Stimulated activated CD4-positive, alpha-beta T cell treated with anti-CD3 and anti-CD28 coated beads, Interleukin-1b, Interleukin-23, amount 100 ng/mL, for 48 hours (primary cell): ENCODE measurements at regions not wholly inside any gene's neighbourhood (a gene's known extent, or its start where the extent isn't known, plus 50 kb on each side); places are given as distances from the start of the nearest gene placed in this dataset.

ENCODE experiments used
- DNase-seq: peaks from one replicate; pipeline ENCODE4 v3.0.0-alpha.2; 2020

DNA sequence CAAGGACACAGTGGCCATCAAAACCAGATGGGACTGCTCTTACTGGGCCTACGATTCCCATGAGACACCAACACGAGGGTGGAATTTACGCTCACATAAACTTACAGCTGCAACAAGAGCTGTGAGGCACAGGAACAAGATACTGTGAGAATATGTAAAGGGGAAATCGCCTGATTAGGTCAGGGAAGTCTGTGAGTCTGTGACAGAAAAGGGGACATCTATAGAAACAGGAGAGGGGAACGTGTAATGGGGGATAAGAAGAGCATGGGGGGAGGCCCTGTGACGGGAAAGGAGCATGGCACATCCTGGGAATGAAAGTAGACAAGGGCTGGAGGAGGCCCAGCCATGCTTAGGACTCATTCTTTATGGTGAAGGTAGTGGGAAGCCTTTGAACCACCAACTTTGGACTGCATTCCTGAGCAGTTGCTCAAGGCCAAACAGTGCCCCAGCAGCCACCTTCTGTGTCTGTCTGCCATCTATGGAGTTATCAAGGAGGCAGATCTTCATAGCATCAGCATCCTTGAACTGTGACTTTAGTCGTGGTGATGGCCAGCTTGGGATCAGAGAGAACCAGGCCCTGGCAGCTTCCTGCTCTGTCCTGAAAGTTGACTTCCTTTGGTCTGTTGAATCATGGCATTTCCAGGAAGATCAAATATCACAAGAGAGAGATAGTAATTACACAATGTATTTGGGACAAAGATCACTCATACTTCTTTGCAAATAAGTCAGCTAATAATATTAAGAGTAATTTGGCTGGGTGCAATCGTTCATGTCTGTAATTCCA is 87.9 kb upstream of the FAM169A start:
- no peak for DNase-seq

DNA sequence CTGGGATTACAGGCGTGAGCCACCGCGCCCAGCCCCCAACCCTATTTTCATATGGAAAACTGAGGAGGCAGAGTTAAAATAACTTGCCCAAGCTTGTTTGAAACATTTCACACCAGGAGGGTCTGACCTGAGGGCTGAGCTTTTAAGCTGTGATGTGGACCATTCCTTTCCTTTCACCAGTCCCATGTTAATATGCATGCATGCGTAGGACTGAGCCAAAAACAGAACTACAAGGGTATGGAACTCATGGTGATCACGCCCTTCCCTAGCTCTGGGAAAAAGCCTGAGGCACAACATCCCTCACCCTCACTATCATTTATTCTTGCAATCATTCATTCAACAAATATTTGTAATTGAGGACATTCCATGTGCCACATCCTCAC is 87.4 kb upstream of the FAM169A start:
- DNase-seq: no peak

DNA sequence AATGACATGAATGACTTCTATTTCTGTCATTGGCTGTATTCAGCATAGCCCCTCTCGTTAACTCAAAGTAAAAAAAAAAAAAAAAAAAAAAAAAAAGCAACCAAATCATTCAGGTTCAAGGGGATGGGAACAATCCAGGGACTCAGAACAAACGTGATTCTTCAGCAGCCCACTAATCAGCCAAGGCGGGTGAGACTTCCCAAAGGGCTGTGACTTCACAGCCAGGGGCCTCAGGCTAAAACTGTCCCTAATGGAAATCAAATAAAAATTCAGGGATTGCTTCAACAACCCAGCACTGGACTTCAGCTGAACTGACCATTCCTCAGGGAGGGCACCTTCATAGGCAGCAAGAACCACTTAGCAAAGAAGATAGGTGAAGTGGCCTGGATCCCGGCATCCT is 86.2 kb upstream of the FAM169A start:
- DNase-seq: no peak

GRCh38 chr5:74951865-74952264 is 85.7 kb upstream of the FAM169A start:
- DNase-seq: no peak

- DNase-seq: no peak
Observed at GRCh38 chr5:74950836-74951515, 84.8 kb upstream of the FAM169A start.

DNA sequence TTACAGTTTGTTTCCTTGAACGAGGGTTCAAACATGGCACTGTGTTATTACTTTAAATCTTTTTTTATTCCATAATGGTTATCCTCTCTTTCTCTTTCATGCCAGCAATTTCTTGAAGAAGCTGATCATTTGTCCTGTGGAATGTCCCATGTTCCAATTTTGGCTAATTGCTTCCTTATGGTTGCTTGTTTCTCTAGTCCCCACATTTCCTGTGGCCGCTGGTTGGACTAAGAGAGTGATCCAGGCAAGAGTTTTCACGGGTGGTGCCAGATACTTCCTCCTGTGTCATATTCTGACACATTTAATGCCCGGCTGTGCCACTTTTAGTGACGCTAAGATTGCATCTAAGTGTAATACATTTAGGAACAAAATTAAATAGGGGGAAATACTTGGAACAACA is 83.8 kb upstream of the FAM169A start:
- no peak for DNase-seq

GRCh38 chr5:74948031-74948546 is 81.9 kb upstream of the FAM169A start:
- no peak for DNase-seq

DNA sequence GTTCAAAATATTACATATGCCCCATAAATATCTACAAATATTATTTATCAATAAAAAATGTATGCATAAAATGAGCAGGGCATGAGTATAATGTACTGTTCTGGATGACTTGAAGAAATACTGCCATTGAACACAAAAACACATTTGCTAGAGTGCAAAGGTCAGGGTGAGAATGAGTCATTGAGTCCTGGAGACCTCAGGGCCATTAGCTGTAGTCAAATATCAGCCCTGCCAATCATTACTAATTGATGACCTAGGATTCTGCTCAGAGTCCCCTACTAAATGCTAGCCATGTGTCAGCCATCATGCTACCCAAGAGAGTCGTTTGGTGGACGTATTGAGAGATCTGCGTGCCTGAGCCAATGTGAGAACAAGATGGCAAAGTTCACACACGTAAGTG is 80.3 kb upstream of the FAM169A start:
- no peak for DNase-seq

- DNase-seq: peak; percentile 57
Observed at GRCh38 chr5:74945561-74946165, 79.5 kb upstream of the FAM169A start.

- DNase-seq: no peak
Observed at GRCh38 chr5:74943905-74944304, 77.7 kb upstream of the FAM169A start.

DNA sequence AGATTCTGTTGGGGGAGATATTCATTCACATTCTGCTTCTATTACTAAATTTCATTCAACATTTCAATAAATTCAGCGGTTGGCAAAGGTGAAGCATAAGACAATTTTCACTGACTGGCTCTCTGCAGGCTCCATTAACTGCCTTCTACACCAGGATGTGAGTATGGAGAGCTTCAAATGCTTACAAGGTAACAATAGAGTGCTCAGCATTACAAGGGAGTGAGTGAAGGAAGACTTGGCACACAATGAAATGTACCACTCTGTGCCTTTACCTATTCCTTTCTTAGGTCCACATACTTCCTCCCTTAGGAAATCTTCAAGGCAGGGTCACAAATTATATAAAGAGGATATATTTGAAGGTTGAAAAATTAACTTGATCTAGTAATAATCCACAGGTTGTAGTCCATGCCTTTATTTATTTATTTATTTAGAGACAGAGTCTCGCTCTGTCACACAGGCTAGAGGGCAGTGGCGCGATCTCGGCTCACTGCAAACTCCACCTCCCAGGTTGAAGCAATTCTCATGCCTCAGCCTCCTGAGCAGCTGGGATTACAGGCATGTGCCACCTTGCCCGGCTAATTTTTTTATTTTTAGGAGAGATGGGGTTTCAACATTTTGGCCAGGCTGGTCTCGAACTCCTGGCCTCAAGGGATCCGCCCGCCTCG is 76.6 kb upstream of the FAM169A start:
- DNase-seq: no peak

DNA sequence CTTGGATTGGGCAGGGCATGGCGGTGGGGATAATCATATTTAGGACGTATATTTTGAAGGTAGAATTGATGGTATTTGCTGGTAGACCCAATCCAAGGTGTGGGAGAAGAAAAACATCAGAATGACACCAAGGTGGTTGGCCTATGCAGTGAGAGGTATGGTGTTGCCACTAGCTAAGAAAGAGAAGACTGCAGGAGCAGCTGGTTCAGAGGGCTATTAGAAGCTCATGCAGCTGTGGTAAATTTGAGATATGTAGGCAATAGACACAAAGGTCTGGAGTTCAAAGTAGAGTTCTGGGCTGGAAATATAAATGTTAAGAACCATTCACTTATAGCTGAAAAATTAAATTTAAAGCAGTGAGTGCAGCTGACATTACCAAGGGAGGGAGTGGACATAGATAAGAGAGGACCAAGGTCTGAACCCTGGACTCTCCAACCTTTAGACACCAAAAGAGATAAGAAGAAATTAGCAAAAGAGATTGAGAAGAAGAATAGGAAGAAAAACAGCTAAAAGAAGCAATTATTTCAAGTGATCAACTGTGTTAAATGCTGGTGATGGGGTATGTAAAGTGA is 74.7 kb upstream of the FAM169A start:
- DNase-seq: no peak

DNA sequence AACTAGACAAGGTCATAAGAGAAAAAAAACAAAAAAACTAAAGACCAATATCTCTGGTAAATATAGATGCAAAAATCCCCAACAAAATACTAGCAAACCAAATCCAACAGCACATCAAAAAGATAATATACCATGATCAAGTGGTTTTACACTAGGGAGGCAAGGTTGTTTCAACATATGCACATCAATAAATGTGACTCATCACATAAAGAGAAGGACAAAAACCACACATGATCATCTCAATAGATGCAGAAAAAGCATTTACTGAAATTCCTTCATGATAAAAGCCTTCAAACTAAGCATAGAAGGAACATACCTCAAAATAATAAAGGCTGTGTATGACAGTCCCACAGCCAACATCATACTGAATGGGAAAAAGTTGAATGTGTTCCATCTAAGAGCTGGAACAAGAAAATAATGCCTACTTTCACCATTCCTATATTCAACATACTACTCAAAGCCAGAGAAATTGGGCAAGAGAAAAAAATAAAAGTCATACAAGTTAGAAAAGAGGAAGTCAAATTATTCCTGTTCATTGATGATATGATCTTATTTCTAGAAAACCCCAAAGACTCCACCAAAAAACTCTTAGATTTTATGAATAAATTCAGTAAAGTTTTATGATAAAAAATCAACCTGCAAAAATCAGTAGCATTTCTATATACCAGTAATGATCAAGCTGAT is 72.2 kb upstream of the FAM169A start:
- no peak for DNase-seq

- no peak for DNase-seq
Observed at GRCh38 chr5:74935752-74936091, 69.5 kb upstream of the FAM169A start.

GRCh38 chr5:74934949-74935751 is 69.0 kb upstream of the FAM169A start:
- DNase-seq: peak; percentile 28

DNA sequence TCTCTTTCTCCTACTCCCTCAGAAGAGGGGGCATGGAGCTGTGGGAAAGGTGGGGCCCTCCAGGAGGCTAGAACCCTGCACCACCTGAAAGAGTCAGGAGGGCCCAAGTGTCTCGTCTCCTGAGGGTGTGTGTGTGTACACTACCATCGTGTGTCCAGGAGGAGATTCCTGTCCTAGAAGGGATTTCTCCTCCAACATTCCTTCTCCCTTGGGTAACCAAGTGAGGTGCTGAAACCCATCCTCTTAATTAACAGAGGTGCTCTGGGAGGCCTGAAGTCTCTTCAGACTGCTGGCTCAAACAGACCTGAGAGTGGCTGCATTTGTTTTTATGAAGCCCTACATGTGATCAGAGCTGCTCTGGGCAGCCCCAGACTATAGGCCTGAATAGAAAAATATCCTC is 61.1 kb upstream of the FAM169A start:
- DNase-seq: no peak

DNA sequence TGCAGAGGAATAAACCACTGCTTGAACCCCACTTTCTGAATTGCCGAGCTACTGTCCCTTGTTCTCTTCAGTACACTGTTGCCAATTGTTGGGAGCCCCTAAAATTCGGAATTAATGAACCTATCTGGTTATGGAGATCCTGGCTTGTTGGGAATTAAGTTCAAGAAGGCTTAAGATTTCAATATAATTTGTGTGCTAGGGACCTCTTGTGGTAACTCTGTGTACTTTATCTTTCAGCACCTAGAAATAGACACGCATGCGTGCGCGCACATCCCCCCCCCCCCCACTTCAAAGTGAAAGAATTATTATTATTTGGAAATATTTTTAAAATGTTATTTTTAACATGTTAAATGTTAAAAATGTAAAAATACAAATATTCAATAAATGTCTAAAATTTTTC is 53.3 kb upstream of the FAM169A start:
- no peak for DNase-seq

GRCh38 chr5:74919041-74919440 is 52.9 kb upstream of the FAM169A start:
- DNase-seq: no peak

DNA sequence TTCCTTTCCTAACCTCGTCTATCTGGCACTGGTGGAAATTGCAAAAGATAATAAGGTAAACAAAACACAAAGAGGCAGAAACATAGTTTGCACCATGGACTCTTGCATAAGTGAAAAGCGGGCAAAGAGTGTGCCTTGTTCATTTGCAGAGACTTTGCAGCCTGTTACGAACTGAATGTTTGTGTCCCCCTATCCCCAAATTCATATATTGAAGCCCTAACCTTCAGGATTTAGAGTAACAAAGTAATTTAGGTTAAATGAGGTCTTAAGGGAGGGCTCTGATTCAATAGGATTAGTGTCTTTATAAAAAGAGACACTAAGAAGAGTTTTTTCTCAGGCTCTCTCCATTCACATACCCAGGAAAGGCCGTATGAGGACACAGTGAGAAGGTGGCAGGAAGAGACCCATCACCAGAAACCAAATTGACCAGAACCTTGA is 52.1 kb upstream of the FAM169A start:
- DNase-seq: no peak

- no peak for DNase-seq
Observed at GRCh38 chr5:74916831-74917710, 50.9 kb upstream of the FAM169A start.
